ENCODE measurements at regions not wholly inside any gene's neighbourhood (a gene's known extent, or its start where the extent isn't known, plus 50 kb on each side); places are given as distances from the start of the nearest gene placed in this dataset.

DNA sequence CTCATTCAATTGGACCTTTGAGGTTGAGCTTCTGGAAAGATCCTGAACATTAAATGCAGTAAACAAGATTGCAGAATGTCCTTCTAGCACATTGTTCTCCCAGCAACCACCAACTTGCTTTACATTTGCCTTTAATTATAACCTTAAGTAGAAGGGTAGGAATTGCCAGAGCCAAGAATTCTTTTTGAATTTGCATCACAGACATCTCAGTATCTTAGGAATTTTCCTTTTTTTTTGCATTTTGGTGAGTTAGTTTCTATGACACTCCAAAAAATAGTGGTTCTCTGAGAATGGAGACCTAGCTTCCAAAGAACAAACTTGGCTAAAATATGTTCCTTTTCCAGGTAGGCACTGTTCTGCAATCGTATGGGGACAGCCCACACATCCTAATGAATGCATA is 456.0 kb downstream of the GATA3 start:
- H3K36me3 ChIP-seq (ENCODE audit: control insufficient read depth in 2 of 2, extremely low read depth in 1 of 2, insufficient read depth in 2 of 2, low read length in 2 of 2): no peaks in the 10 kb centered on the region
- H3K9me3 ChIP-seq (ENCODE audit: control insufficient read depth, low read depth, low read length): no peaks in the 10 kb centered on the region
- no peaks in the 10 kb centered on the region for H3K27me3 ChIP-seq (ENCODE audit: control insufficient read depth, extremely low read depth, insufficient read depth, low read length)
- no peaks in the 10 kb centered on the region for H3K9me1 ChIP-seq (ENCODE audit: control insufficient read depth, extremely low read depth, insufficient read depth, low read length)
- H4K20me1 ChIP-seq (ENCODE audit: control insufficient read depth, extremely low read depth, insufficient read depth, low read length): no peaks in the 10 kb centered on the region
- no peak overlapping the region for H3K9ac ChIP-seq (ENCODE audit: control insufficient read depth, extremely low read depth, insufficient read depth, low read length)
- FAIRE-seq: no peak
- no peak for DNase-seq (ENCODE audit: low read depth, low spot score)
- no peak overlapping the region for H3K27ac ChIP-seq (ENCODE audit: control insufficient read depth, insufficient read depth, low read length)
- no peak overlapping the region for H2AFZ ChIP-seq (ENCODE audit: control insufficient read depth, low read length)
- H3K4me3 ChIP-seq (ENCODE audit: control insufficient read depth in 2 of 3, extremely low read depth in 1 of 3, insufficient read depth in 2 of 3, low read depth in 1 of 3, low read length in 3 of 3): no peak overlapping the region
- no peak for TF ChIP-seq EZH2 (IDR thresholded peaks at IDR 0.05; ENCODE audit: low read length)
- TF ChIP-seq, protein P1, sequence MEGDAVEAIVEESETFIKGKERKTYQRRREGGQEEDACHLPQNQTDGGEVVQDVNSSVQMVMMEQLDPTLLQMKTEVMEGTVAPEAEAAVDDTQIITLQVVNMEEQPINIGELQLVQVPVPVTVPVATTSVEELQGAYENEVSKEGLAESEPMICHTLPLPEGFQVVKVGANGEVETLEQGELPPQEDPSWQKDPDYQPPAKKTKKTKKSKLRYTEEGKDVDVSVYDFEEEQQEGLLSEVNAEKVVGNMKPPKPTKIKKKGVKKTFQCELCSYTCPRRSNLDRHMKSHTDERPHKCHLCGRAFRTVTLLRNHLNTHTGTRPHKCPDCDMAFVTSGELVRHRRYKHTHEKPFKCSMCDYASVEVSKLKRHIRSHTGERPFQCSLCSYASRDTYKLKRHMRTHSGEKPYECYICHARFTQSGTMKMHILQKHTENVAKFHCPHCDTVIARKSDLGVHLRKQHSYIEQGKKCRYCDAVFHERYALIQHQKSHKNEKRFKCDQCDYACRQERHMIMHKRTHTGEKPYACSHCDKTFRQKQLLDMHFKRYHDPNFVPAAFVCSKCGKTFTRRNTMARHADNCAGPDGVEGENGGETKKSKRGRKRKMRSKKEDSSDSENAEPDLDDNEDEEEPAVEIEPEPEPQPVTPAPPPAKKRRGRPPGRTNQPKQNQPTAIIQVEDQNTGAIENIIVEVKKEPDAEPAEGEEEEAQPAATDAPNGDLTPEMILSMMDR (optimal IDR thresholded peaks at IDR 0.05 in 1 of 3, IDR thresholded peaks at IDR 0.05 in 1 of 3, conservative IDR thresholded peaks at IDR 0.05 in 1 of 3; ENCODE audit: extremely low read depth in 1 of 3, insufficient read depth in 2 of 3, low read length in 3 of 3): no peak
- H3K79me2 ChIP-seq (ENCODE audit: control insufficient read depth, insufficient read depth, low read length): no peaks in the 10 kb centered on the region
- dilution Hi-C loops (cut with MboI; ENCODE audit: extremely low pct_ligation_motif_present, low sequenced_read_pairs): no loop called here
- no peaks in the 10 kb centered on the region for H3K4me1 ChIP-seq (ENCODE audit: control insufficient read depth, extremely low read depth, insufficient read depth, low read length)
- H3K4me2 ChIP-seq (ENCODE audit: control insufficient read depth, extremely low read depth, insufficient read depth, low read depth, low read length): no peak overlapping the region

DNA sequence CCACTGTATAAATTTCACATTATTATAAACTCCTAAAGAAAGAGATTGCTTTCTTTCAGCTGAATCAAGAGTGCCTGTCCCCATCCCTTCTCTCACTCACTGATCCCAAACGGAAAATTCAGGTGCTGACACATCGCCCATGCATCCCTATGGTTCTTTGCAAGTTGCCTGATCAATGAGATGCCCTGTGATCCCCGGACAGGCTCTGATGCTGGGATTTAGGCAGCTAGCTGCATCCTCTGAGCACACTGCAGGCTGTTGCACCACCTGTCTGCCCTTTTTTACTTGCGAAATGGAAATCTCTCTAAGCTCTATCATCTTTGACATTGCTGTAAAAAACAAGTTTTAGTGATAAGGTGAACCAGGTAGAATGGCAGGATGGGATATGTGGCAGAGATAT is 456.5 kb downstream of the GATA3 start:
- Histone ChIP-seq H3K27me3 (ENCODE audit: control insufficient read depth, extremely low read depth, insufficient read depth, low read length) (no peaks in the 10 kb centered on the region), H2AFZ (ENCODE audit: control insufficient read depth, low read length) (no peak overlapping the region), H4K20me1 (ENCODE audit: control insufficient read depth, extremely low read depth, insufficient read depth, low read length) (no peaks in the 10 kb centered on the region), H3K79me2 (ENCODE audit: control insufficient read depth, insufficient read depth, low read length) (no peaks in the 10 kb centered on the region), H3K4me3 (ENCODE audit: control insufficient read depth in 2 of 3, extremely low read depth in 1 of 3, insufficient read depth in 2 of 3, low read depth in 1 of 3, low read length in 3 of 3) (no peak overlapping the region), H3K36me3 (ENCODE audit: control insufficient read depth in 2 of 2, extremely low read depth in 1 of 2, insufficient read depth in 2 of 2, low read length in 2 of 2) (no peaks in the 10 kb centered on the region), H3K9me3 (ENCODE audit: control insufficient read depth, low read depth, low read length) (no peaks in the 10 kb centered on the region), H3K4me2 (ENCODE audit: control insufficient read depth, extremely low read depth, insufficient read depth, low read depth, low read length) (no peak overlapping the region), H3K9ac (ENCODE audit: control insufficient read depth, extremely low read depth, insufficient read depth, low read length) (no peak overlapping the region), H3K27ac (ENCODE audit: control insufficient read depth, insufficient read depth, low read length) (no peak overlapping the region), H3K9me1 (ENCODE audit: control insufficient read depth, extremely low read depth, insufficient read depth, low read length) (no peaks in the 10 kb centered on the region), H3K4me1 (ENCODE audit: control insufficient read depth, extremely low read depth, insufficient read depth, low read length) (no peaks in the 10 kb centered on the region)
- TF ChIP-seq, protein P1 (optimal IDR thresholded peaks at IDR 0.05 in 1 of 3, IDR thresholded peaks at IDR 0.05 in 1 of 3, conservative IDR thresholded peaks at IDR 0.05 in 1 of 3; ENCODE audit: extremely low read depth in 1 of 3, insufficient read depth in 2 of 3, low read length in 3 of 3): no peak
- no peak for TF ChIP-seq EZH2 (IDR thresholded peaks at IDR 0.05; ENCODE audit: low read length)
- no peak for DNase-seq (ENCODE audit: low read depth, low spot score)
- FAIRE-seq: no peak
- dilution Hi-C loops (cut with MboI; ENCODE audit: extremely low pct_ligation_motif_present, low sequenced_read_pairs): no loop called here
